ENCODE measurements at regions not wholly inside any gene's neighbourhood (a gene's known extent, or its start where the extent isn't known, plus 50 kb on each side); places are given as distances from the start of the nearest gene placed in this dataset.
"Not testable (repeated sequence)": the region's sequence is repeated elsewhere in the genome, so short reads cannot be mapped to it uniquely, and the experiment has no call there.

DNA sequence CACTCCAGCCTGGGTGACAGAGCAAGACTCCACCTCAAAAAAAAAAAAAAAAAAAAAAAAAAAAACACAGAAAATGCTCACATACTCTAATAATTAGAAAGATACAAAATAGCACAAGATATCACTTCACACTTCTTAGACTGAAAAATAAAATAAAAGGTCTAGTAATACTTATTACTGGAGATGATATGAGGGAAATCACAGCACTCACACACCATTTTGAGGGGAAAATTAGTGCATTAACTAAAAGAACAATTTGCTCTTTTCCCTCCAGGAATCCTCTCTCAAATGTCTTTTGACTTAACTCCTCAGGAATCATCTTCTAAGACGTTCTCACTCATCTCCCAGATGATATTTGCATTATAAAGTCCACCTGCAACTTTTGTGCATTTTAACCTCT is 697.9 kb upstream of the SOX9 start:
- DNase-seq: no peak

GRCh38 chr17:71423871-71424546 is 696.8 kb upstream of the SOX9 start:
- DNase-seq: peak; percentile 80

DNA sequence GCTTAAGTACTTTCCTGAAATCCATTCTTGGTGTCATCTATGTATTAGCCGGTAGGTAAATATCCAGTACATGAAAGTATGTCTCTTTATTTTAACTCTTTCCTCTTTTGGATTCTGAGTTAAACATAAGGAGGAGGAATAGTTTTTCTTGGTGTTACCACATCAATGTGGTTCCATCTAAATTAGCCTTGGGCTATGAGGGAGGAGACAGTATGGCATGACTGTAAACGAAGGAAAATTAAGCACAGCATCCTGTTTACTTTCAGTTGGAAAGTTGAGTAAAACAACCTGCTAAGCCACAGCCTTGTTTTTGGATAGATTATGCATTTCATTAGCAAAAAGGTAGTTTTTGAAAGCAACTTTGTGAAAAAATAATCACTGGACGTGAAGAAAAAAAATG is 693.0 kb upstream of the SOX9 start:
- DNase-seq: no peak

DNA sequence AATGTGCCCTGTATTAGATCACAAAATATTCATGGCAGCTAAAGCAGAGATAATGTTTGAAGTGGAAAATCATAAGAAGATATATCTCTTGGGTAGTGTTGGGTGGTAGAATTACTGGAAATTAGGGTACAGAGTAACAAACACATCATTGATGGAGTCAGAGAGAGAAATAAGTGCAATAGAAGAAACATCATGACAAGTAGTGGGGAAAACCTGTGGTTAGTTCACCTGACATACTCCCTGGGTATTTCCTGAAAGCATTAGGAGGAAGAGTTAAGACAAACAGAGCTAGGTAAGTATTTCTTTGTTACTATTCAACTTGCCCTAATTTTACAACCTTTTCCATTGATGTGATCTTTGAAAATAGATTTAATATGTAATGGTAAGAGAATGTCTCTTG is 691.9 kb upstream of the SOX9 start:
- no peak for DNase-seq

GRCh38 chr17:71430281-71430680 is 690.5 kb upstream of the SOX9 start:
- DNase-seq: no peak

DNA sequence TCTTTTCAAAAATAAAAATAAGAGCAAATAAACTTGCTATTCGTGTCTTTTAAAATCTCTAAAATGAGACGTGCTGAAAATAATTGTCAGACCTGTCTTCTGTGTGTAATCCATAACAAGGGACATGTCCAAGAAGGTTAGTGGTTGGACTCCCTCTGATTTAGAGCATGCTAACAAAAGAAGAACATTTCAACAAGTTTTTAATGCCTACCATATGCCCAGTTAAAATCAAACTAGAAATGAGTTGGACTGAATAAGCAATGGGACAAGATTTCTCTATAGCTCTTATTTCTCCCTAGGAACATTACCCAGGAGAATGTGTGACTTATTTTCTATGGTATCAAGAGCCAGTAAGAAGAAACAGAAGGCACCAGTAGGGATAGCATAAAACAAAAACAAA is 689.7 kb upstream of the SOX9 start:
- peak; percentile 32 for DNase-seq

- DNase-seq: no peak
Measured at GRCh38 chr17:71432378-71433315, 688.2 kb upstream of the SOX9 start.

DNA sequence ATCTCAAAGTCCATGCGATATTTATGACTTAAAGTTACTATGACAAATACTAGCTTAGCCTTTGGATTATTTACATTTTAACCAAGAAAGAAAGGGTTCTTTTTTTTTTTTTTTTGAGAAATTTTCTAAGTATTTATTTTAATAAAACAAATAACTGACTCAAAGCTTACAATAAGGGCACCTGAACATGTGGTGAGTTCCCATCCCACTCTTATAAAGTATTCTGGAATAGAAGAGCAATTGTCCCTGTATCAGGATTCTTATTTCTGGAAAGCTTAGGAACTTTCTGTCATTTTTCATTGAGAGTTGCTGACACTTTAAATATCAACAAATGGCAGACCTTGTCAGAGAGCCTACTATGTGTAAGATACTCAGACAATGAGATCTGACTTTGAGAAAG is 686.1 kb upstream of the SOX9 start:
- no peak for DNase-seq

- no peak for DNase-seq
Measured at GRCh38 chr17:71436479-71436878, 684.3 kb upstream of the SOX9 start.

DNA sequence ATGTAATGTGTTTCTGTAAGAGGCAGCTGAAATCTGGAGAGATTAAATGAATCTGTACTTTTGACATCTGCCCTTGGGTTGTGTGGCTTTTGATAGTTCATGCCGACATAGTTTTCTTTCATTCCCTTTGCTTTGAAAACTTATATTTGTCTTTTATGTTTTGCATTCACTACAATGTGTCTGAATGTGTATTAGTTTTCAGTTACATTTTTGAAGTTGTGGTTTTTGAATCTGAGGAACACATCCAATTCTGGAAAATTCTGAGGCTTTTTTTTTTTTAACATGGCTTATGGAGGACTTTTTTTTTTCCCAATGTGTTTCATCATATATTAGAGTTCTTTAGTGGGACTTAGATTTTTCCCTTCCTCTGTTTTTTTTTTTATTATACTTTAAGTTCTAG is 683.7 kb upstream of the SOX9 start:
- peak; percentile 65 for DNase-seq

DNA sequence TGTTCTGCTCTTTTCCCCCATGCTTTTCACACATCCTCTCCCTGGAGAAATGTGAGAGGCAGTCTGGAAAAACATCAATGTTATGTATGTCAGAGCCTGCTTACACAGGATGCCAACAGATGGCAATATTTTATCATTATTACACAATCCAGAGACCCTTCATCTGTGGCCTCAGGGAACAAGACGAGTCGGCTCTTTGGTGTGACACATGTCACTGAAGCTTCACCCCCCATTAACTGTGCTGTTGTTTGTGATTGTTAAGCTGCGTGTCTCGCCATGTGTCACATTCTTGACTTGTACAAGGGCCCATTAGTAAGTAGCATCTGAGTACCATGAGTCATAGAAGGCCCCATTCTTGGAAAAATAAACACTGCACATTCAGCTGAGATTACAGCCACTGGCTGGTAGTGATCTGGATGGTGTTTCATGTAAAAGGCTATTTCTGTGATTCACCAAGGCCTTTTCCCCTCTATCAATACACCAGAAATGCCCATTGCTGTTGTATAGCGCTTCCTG is 682.1 kb upstream of the SOX9 start:
- peak; percentile 91 for DNase-seq

GRCh38 chr17:71440513-71440912 is 680.3 kb upstream of the SOX9 start:
- DNase-seq: no peak

DNA sequence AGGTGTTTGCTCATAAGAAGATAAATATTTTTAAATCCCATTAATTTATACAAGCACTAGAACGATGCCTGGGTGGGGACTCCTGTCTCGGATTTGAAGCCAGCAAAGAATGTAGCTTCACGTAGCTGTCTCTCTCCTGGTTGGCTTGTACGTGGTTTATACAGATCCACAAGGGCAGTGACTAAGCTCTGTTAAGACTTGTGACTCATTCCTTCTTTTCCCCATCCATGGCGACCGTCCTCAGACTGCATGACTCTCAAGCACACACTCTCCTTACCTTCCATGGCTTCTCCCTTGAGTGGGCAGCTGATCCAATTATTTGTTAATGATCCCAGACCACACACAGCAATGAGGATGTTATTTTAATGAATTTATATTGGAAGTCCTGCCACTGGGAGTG is 679.7 kb upstream of the SOX9 start:
- DNase-seq: peak; percentile 88

GRCh38 chr17:71444078-71444477 is 676.7 kb upstream of the SOX9 start:
- no peak for DNase-seq

DNA sequence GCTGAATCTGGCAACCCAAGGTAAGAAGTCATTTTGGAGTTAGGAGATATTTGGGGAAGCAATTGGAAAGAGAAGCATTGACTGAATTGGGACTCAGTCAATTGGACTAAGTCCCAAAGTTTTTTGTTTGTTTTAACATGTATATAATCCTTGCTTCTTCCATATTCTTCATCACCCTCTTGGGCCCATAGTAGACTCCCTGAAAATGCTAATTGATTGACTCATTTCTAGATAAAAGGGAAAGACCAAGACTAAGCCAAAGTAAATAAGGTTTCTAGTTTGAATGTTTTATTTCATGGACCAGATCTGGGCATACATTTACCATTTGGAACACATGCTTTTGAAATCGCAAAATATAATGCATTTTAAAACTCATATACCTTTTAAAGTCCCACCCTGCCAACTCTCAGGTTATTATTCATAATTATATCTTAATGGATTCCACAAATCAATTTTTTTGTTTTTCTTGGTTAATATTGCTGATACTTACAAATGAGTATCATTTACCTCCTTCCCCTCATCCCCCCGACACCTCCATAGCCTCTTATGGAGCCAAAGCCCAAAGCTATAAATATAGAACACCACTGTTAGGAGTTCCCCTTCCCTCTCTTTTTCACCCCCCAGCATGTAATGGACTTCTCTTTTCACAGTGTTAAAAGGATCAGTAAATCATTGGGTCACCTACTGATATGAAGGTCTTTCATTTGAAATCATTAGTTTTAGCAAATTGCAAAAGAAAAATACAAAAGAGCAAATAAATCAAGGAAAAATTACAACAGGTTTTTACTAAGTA is 674.0 kb upstream of the SOX9 start:
- DNase-seq: no peak

DNA sequence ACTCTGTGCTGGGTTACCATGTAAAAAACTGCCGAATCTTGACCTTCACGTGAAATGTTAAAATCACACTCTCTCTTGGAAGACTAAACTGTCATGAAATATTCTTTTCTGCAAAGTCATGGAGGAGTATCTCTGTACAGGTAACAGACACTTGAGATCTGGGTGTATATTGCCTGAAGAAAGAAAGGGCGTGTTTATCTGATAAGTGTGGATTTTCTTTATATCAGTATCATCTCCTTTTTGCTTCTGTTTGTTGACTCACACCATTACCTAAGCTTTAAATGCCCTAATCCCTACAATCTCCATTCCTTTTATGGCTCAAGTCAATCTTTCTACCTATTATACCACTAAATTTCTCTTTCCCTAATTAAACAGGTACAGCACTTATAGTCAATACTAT is 673.2 kb upstream of the SOX9 start:
- DNase-seq: no peak

GRCh38 chr17:71450657-71451056 is 670.2 kb upstream of the SOX9 start:
- not testable (repeated sequence) for DNase-seq

GRCh38 chr17:71453876-71454422 is 666.9 kb upstream of the SOX9 start:
- no peak for DNase-seq

GRCh38 chr17:71455219-71455618 is 665.6 kb upstream of the SOX9 start:
- no peak for DNase-seq

GRCh38 chr17:71458322-71458721 is 662.5 kb upstream of the SOX9 start:
- no peak for DNase-seq

DNA sequence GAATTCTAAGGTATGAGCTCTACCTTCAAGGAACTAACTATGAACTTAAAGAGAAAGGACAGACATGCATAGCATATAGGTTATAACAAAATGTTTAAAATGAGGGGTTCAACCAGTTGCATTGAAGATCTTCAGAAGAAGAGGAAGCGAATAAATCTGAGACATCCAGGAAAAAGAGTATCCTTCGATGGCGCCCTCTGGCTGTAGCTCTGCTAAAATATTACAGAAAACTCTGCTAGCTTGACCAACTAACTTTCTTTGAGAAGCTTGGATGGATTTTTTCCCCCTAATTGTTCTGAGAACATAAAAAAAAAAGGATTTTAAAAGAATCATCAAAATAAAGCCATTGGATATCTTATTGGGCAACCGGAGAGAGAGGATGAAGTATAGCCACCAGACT is 659.9 kb upstream of the SOX9 start:
- peak; percentile 35 for DNase-seq

DNA sequence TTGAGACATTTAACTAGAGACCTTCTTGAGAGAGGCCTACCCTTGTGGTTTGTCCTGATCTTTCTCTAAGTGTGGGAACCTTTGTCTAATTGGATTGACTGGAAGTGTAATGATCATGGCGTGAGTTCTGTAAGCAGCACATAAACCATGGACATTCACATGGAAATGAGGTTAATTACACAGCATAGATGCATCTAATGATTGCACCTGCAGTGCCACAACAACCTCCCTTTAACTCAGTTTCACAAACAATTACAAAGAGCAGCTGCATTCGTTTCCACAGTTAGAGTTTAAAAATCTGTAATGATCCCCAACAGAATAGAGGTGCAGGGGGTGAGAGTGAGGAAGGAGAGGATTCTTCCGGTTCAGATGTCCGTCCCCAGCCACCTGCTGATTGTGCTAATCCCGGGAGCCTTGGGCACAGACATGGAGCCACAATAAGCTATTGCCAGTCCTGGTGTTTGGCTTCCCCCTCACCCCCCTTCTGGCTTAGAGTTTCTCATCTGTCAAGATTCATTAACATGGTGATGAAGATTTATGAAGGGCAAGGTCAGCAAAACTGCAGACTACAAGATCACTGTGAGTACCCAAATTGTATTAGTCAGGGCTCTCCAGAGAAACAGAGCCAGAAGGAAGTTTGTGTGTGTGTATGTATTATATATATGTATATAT is 659.2 kb upstream of the SOX9 start:
- DNase-seq: no peak
